ENCODE measurements at regions not wholly inside any gene's neighbourhood (a gene's known extent, or its start where the extent isn't known, plus 50 kb on each side); places are given as distances from the start of the nearest gene placed in this dataset.

DNA sequence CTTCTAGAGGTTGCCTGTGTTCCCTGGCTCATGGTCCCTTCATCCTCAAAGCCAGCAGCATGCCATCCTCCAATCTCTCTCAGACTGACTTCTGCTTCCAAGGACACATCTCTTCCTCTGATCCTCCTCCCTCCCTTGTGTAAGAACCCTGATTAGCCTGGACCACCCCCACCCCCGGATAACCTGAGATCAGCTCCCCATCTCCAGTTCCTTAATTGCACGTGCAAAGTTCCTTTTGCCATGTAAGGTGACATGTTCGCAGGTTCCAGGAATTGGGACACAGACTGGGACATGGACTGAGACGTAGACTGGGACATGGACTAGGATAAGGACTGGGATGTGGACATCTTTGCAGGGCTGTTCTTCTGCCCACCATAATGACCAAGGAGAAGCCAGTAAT is 925.3 kb downstream of the TBC1D22A start (continued):
- TF ChIP-seq, protein P1, sequence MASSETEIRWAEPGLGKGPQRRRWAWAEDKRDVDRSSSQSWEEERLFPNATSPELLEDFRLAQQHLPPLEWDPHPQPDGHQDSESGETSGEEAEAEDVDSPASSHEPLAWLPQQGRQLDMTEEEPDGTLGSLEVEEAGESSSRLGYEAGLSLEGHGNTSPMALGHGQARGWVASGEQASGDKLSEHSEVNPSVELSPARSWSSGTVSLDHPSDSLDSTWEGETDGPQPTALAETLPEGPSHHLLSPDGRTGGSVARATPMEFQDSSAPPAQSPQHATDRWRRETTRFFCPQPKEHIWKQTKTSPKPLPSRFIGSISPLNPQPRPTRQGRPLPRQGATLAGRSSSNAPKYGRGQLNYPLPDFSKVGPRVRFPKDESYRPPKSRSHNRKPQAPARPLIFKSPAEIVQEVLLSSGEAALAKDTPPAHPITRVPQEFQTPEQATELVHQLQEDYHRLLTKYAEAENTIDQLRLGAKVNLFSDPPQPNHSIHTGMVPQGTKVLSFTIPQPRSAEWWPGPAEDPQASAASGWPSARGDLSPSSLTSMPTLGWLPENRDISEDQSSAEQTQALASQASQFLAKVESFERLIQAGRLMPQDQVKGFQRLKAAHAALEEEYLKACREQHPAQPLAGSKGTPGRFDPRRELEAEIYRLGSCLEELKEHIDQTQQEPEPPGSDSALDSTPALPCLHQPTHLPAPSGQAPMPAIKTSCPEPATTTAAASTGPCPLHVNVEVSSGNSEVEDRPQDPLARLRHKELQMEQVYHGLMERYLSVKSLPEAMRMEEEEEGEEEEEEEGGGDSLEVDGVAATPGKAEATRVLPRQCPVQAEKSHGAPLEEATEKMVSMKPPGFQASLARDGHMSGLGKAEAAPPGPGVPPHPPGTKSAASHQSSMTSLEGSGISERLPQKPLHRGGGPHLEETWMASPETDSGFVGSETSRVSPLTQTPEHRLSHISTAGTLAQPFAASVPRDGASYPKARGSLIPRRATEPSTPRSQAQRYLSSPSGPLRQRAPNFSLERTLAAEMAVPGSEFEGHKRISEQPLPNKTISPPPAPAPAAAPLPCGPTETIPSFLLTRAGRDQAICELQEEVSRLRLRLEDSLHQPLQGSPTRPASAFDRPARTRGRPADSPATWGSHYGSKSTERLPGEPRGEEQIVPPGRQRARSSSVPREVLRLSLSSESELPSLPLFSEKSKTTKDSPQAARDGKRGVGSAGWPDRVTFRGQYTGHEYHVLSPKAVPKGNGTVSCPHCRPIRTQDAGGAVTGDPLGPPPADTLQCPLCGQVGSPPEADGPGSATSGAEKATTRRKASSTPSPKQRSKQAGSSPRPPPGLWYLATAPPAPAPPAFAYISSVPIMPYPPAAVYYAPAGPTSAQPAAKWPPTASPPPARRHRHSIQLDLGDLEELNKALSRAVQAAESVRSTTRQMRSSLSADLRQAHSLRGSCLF (CRISPR knock-in tag; IDR thresholded peaks at IDR 0.05; ENCODE audit: borderline replicate concordance) = no peak
- TF ChIP-seq NR2F1 (CRISPR knock-in tag; IDR thresholded peaks at IDR 0.05) = no peak

DNA sequence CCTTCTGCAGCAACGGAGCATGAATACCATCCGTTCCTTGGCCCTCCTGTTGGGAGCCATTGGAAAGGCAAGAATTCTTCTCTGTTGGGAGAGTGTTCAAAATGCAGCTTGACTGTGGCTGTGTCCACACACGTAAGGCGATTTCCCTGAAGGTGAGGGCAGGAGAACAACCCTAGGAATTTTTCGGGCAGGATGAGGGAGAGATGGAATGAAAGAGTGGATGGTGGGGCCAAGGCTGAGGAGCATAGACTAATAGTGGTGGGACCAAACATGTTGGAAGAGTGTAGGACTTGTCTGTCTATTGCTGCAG is 924.9 kb downstream of the TBC1D22A start:
- POLR2A ChIA-PET = no interaction called here
- H3K9me3 ChIP-seq (ENCODE audit: low read length) = no peaks in the 10 kb centered on the region
- H2AFZ ChIP-seq (ENCODE audit: low read length) = no peak overlapping the region
- no peak for DNase-seq (ENCODE audit: low spot score)
- no peak overlapping the region for H3K4me3 ChIP-seq (replicated peaks in 1 of 3; ENCODE audit: insufficient read depth in 1 of 3, low read depth in 2 of 3, low read length in 3 of 3)
- no peak for ATAC-seq
- no peaks in the 10 kb centered on the region for H3K4me1 ChIP-seq (ENCODE audit: insufficient read depth, low read length)
- H3K36me3 ChIP-seq (replicated peaks in 1 of 2; ENCODE audit: control insufficient read depth in 1 of 2, insufficient read depth in 2 of 2, low read length in 2 of 2) = no peaks in the 10 kb centered on the region
- H3K4me2 ChIP-seq (ENCODE audit: low read depth, low read length) = no peak overlapping the region
- no peaks in the 10 kb centered on the region; a peak in 2 of 5 replicates for H3K27me3 ChIP-seq (ENCODE audit: control insufficient read depth in 1 of 2, insufficient read depth in 2 of 2, low read length in 2 of 2)
- in situ Hi-C loops (cut with HindIII; ENCODE audit: extremely low pct_ligation_motif_present, low pct_unique_long_range_greater_than_20kb) = no loop called here
- no peaks in the 10 kb centered on the region for H4K20me1 ChIP-seq (ENCODE audit: insufficient read depth, low read length)
- 7% methylated on average over 3 of the region's 5 CpGs for whole genome bisulfite sequencing (ENCODE audit: low lambda C conversion rate)
- CTCF ChIA-PET (ENCODE audit: low intra/inter-chr PET ratio, low total read pairs) = no interaction called here
- FAIRE-seq = no peak
- BruUV-seq (replicated peaks) = no TSS peak
- H3K79me2 ChIP-seq (ENCODE audit: insufficient read depth, low read length) = no peaks in the 10 kb centered on the region
- intact Hi-C loops (cut with micrococcal nuclease; ENCODE audit: unreplicated experiment) = no loop called here
- no peak overlapping the region for H3K9ac ChIP-seq (ENCODE audit: insufficient read depth, low read depth, low read length)
- H3K27ac ChIP-seq (ENCODE audit: extremely low read length, insufficient read depth, low read length) = no peak overlapping the region
- TF ChIP-seq ZNF792 (CRISPR knock-in tag; IDR thresholded peaks at IDR 0.05) = no peak
- TF ChIP-seq, protein P2, sequence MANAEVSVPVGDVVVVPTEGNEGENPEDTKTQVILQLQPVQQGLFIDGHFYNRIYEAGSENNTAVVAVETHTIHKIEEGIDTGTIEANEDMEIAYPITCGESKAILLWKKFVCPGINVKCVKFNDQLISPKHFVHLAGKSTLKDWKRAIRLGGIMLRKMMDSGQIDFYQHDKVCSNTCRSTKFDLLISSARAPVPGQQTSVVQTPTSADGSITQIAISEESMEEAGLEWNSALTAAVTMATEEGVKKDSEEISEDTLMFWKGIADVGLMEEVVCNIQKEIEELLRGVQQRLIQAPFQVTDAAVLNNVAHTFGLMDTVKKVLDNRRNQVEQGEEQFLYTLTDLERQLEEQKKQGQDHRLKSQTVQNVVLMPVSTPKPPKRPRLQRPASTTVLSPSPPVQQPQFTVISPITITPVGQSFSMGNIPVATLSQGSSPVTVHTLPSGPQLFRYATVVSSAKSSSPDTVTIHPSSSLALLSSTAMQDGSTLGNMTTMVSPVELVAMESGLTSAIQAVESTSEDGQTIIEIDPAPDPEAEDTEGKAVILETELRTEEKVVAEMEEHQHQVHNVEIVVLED (CRISPR knock-in tag; IDR thresholded peaks at IDR 0.05; ENCODE audit: borderline replicate concordance) = no peak
- TF ChIP-seq ZNF552 (CRISPR knock-in tag; IDR thresholded peaks at IDR 0.05; ENCODE audit: borderline replicate concordance) = no peak
- TF ChIP-seq, protein P3, sequence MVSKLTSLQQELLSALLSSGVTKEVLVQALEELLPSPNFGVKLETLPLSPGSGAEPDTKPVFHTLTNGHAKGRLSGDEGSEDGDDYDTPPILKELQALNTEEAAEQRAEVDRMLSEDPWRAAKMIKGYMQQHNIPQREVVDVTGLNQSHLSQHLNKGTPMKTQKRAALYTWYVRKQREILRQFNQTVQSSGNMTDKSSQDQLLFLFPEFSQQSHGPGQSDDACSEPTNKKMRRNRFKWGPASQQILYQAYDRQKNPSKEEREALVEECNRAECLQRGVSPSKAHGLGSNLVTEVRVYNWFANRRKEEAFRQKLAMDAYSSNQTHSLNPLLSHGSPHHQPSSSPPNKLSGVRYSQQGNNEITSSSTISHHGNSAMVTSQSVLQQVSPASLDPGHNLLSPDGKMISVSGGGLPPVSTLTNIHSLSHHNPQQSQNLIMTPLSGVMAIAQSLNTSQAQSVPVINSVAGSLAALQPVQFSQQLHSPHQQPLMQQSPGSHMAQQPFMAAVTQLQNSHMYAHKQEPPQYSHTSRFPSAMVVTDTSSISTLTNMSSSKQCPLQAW (CRISPR knock-in tag; IDR thresholded peaks at IDR 0.05) = no peak
- TF ChIP-seq CEBPG (CRISPR knock-in tag; IDR thresholded peaks at IDR 0.05) = no peak
- TF ChIP-seq SMC3 (IDR thresholded peaks at IDR 0.05; ENCODE audit: low read length) = no peak
- TF ChIP-seq HMG20A (CRISPR knock-in tag; IDR thresholded peaks at IDR 0.05; ENCODE audit: borderline replicate concordance) = no peak
- TF ChIP-seq, protein P4, sequence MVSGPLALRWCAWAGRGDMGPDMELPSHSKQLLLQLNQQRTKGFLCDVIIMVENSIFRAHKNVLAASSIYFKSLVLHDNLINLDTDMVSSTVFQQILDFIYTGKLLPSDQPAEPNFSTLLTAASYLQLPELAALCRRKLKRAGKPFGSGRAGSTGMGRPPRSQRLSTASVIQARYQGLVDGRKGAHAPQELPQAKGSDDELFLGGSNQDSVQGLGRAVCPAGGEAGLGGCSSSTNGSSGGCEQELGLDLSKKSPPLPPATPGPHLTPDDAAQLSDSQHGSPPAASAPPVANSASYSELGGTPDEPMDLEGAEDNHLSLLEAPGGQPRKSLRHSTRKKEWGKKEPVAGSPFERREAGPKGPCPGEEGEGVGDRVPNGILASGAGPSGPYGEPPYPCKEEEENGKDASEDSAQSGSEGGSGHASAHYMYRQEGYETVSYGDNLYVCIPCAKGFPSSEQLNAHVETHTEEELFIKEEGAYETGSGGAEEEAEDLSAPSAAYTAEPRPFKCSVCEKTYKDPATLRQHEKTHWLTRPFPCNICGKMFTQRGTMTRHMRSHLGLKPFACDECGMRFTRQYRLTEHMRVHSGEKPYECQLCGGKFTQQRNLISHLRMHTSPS (CRISPR knock-in tag; IDR thresholded peaks at IDR 0.05; ENCODE audit: low read depth) = no peak
- no peak for TF ChIP-seq NFYC (CRISPR knock-in tag; IDR thresholded peaks at IDR 0.05)
- TF ChIP-seq ZNF570 (CRISPR knock-in tag; IDR thresholded peaks at IDR 0.05; ENCODE audit: borderline replicate concordance) = no peak
- TF ChIP-seq ZNF335 (CRISPR knock-in tag; IDR thresholded peaks at IDR 0.05) = no peak
- no peak for TF ChIP-seq PTBP1 (IDR thresholded peaks at IDR 0.05; ENCODE audit: low read depth, low read length, poor library complexity, severe bottlenecking)

Measured in HepG2 (cell line).